WI38 (cell line): ENCODE measurements at regions not wholly inside any gene's neighbourhood (a gene's known extent, or its start where the extent isn't known, plus 50 kb on each side); places are given as distances from the start of the nearest gene placed in this dataset.

Experiments
- H3K4me3 ChIP-seq: 2 replicates; pipeline ENCODE4 v1.5.1; 2011; ENCODE audit warnings: low read depth, mild to moderate bottlenecking, control low read depth, low read length
- CTCF ChIP-seq: IDR thresholded peaks from 2 replicates; pipeline ENCODE4 v1.5.1; 2012; ENCODE audit warnings: low read depth, mild to moderate bottlenecking, control low read depth, low read length

- no peak overlapping the region for H3K4me3 ChIP-seq
- TF ChIP-seq CTCF, result no peak
Measured at GRCh38 chr16:63623551-63624039, 1498.3 kb downstream of the CDH11 start.

GRCh38 chr16:63618896-63619485 lies 1502.9 kb downstream of the CDH11 start:
- H3K4me3 ChIP-seq, result no peak overlapping the region
- TF ChIP-seq CTCF, result no peak

GRCh38 chr16:63617990-63618763 lies 1503.7 kb downstream of the CDH11 start:
- TF ChIP-seq CTCF, result no peak

DNA sequence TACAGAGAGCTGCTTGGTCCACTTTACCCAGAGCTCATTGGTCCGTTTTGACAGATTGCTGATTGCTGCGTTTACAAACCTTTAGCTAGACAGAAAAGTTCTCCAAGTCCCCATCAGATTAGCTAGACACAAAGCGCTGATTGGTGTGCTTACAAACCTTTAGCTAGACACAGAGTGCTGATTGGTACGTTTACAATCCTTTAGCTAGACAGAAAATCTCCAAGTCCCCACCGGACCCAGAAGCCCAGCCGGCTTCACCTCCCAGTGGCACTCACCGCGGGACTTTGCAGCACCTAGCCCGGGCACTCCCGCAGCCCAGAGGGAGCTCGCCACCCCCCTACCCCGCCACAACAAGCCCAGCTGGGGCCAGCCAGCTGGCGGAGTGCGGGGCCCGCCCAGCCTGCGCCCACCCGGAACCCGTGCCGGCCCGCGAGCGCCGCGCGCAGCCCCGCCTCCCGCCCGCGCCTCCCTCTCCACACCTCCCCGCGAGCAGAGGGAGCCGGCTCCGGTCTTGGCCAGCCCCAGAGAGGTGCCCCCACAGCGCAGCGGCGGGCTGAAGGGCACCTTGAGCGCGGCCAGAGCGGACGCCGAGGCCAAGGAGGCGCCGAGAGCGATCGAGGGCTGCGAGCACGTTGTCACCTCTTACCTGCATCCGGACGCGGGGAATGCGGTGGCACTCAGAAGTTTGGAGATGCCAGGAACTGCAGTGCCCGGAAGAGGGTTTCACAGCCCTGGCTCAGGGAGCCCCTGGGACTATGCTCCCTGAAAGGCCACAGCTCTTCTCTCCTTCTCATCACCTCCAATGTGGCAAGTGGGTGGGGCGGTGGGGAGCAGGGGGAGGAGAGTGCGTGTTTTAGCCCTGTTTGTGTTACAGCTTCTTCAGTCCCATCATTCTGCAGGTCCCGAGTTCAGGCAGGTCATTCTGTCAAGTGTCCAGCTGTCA lies 1504.5 kb downstream of the CDH11 start:
- no peak for TF ChIP-seq CTCF

More at GRCh38 chr16:63617990-63618763, 1503.7 kb downstream of the CDH11 start:
- no peak overlapping the region for H3K4me3 ChIP-seq

DNA sequence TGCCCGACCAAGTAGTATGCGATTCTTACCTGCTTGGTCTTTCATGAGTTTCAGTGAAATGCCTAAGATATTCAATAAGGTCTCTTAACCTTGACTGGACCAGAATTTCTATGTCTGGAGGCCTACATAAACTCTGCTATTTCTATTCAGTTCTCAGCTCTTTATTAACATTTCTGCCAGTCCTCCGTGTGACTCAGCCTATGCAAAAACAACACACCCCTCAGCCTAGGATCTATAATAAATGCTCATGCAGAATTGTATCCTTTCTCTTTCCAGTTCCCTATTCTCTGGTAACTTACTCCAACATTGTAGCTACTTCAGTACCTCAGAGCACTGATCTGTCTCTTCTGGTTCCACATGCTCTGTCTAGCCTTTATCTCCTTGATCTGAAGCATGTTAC lies 1507.4 kb downstream of the CDH11 start:
- no peak overlapping the region for H3K4me3 ChIP-seq
- no peak for TF ChIP-seq CTCF

More for the DNA sequence above, 1504.5 kb downstream of the CDH11 start:
- no peak overlapping the region for H3K4me3 ChIP-seq

GRCh38 chr16:63613701-63614100 lies 1508.2 kb downstream of the CDH11 start:
- TF ChIP-seq CTCF, result no peak
- H3K4me3 ChIP-seq, result no peak overlapping the region
